COLO668 (cell line): ENCODE measurements at regions not wholly inside any gene's neighbourhood (a gene's known extent, or its start where the extent isn't known, plus 50 kb on each side); places are given as distances from the start of the nearest gene placed in this dataset.
"Not testable (repeated sequence)": the region's sequence is repeated elsewhere in the genome, so short reads cannot be mapped to it uniquely, and the experiment has no call there.

ENCODE experiments used
- DNase-seq: peaks from one replicate; lab custom pipeline; 2025; ENCODE audit not compliant: unreplicated experiment; lab: John Stamatoyannopoulos, UW

- DNase-seq: no peak
Observed at GRCh38 chr11:115632061-115632460, 127.8 kb upstream of the CADM1 start.

- DNase-seq: no peak
Observed at GRCh38 chr11:115631609-115632008, 127.4 kb upstream of the CADM1 start.

GRCh38 chr11:115630214-115630613 lies 126.0 kb upstream of the CADM1 start:
- no peak for DNase-seq

DNA sequence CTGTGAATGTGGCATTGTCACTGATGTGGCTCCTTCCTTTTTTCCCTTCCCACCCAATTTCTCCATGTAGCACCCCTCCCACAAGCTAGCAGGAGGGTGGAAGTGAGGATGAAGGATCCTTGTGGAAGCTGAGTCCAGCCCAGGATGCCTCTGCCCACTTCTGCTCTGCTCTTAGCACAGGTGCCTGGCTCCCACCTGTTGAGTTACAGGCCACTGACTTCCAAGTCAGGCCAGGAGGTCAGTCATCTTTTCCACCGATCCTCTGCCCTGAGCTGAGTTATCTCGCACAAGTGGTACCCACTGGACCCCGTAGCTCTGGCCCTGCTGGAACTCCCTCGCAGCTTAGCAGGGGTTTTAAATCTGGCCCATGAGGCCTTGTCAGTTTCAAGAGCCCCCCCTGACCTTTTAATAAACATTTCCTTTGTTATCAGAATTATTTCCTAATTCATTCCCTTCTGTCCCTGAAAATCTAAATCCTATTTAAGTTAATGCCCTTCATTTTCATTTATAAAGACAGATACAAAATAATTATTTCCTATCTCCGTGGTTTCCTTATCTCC lies 125.3 kb upstream of the CADM1 start:
- DNase-seq: no peak

DNA sequence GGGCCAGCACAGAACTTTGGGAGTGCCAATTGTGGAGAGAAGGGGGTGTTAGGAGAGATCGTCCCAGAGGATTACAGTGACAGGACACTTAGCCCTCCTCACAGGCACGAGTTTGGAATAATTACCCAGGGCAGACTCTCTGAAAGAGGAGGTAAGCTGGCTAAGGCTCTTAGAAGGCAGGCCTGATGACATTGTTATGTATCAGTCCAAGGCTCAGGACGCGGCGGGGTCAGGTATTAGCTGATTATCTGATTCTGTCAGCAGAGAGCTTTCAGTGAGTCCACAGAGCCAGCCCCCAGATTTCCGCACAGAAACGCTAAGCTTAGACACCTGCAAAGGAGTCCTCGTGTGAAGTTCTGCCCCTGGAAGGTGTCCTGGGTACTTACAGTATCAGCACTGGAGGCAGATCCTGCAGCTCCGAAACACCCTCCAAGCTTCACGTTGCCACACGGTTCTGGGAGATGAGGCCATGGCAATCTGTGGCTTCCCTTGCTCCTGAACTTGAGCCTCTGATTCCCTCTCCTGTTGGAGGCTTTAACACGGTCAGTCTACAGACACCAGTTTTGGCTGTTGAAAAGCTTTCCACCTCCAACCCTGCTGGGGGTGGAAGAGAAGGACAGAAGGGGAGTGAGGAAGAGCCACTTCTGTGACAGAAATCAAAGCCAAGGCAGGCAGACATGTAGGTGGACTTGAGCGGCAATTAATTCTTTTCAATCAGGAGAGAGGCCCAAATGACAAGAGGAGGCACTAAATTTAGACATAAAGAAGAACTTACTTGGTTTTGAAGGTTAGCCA lies 123.6 kb upstream of the CADM1 start:
- DNase-seq: no peak

DNA sequence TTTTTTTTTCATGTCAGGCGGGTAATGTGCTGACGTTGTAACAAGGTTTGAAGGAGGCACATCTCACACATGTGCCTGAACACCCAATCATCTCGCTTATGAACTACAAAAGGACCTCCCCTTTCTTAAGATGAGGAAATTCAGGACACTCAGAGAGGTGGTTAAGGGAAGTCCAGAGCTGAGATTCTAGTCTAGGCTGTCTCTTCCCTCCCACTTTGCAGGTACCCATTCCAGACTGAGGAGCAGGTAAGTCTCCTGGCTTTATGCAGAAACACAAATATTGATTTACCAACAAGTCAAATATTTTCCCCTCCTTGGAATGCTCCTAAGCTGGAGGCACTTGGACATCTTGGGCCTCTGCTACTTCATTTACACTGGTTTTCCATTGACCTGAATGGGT lies 122.9 kb upstream of the CADM1 start:
- DNase-seq: no peak

DNA sequence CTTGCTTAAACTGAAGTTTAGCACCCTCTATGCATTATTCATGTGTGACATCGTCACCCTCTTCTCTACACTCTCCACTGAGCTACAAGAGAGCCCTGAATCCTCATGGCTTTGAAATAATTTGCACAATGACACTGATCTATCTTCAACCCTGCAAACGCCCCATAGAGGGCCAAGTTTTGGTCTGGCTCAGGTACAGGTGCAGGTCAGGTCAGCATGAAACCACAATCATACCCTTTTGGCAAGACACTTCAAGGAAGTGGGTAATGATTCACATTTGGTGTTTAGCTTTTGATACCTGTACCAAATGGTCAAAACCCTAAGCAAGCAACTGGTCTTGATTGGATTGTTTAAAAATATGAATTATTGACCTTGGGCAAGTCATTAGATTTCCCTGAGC lies 122.2 kb upstream of the CADM1 start:
- DNase-seq: no peak

DNA sequence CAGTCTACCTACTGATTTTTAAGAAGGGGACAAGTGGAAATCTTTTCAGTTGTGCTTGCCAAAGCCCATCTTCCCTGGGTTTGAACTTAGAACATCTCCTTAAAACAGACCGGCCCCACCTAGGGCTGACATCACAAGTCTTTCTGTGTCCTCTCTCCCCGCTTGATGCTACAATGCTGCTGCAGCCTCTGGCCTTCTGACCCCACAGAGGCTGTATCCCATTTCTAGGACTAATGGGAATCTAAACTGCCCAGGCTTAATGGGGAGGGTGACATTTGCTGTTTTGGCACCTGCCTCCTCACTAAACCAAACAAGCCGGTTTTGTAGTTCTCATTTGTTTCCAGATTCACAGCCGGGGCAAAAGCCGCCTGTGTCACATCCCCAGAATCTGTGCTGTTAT lies 121.3 kb upstream of the CADM1 start:
- DNase-seq: no peak

DNA sequence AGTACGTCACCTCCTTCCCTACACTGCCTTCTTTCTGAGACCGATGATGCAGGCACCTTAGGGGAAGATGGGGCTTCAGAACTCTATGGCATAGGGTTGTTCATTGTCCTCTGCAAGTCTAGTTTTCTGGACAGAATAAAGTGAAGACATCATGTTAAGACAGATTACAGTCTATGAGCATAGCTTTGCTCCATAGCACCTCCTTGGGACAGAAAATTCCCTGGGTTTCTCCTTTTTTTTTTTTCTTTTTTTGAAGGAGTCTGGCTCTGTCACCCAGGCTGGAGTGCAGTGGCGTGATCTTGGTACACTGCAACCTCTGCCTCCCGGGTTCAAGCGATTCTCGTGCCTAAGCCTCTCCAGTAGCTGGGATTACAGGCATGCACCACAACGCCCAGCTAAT lies 119.8 kb upstream of the CADM1 start:
- no peak for DNase-seq

DNA sequence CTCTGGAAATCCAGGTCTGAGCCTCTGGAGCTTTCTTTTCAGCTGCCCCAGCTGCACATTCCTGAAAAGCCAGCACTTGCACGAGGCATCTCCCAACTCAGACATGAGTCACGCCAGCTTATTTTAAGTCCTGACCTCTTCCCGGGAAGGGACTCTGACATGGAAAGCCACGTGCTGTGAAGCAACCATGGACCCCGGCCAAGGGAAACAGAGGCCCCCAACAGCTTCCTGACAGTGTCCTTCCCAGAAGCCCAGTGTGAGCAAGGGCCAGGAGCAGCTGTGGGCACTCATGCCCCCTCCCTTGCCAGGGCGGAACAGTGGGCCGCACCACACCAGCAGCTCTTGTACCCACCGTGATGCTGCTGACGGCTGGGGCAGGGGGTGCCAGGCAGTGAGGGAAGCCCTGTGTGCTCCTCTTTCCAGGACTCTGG lies 118.8 kb upstream of the CADM1 start:
- no peak for DNase-seq

GRCh38 chr11:115618428-115618827 lies 114.2 kb upstream of the CADM1 start:
- no peak for DNase-seq

GRCh38 chr11:115617767-115618166 lies 113.6 kb upstream of the CADM1 start:
- DNase-seq: no peak

GRCh38 chr11:115616971-115617370 lies 112.8 kb upstream of the CADM1 start:
- DNase-seq: no peak

- DNase-seq: no peak
Observed at GRCh38 chr11:115613986-115614632, 109.9 kb upstream of the CADM1 start.

GRCh38 chr11:115613004-115613403 lies 108.8 kb upstream of the CADM1 start:
- DNase-seq: no peak

DNA sequence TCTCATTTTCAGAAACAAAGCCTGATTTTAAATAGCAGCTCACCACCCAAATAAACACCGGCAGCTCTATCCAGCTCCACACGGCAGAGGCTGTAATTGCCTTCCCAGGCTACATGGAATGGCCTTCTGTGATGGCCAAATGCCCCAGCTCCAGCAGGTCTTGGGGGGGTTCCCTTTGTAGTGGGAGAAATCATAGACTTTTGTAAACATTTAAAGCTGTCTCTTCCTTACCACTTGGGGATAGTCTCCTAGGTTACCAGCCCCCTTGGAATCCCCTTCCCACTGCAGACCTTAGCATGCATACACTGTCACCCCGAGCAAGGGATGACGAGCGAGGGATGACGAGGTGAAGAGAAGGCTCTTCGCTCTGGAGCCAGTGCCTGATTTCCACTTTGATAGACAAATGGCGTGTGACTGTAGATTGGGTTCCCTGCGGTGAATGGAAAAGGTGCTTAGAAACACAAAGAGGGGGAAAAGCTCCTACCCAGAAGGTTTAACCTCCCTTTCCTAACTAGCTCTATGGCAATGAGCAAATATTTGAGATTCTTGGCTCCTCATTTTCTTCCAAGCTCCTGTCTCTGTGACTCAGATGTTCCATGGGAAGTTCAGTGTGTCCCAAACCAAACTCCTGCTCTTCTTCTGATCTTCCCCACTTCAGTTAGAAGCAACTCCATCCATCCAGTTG lies 108.0 kb upstream of the CADM1 start:
- no peak for DNase-seq

DNA sequence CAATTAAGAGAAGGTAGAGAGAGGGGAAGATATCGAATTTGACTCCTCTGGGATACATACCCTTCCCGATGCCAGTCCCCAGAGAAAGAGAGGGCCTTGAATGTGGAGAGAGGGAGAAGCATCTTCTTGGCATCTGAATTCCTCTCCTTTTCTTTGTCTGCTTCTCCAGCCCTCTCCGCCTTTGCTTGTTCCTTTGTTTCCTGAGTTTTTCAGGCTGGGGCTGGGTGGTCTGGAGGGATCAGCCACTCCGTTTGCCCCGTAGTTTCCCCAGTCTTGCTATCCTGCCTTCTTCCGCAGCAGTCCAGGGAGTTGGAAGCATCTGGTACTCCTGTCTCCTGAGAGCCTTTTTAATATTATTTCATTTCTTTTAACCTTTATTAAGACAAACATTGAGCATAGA lies 107.1 kb upstream of the CADM1 start:
- DNase-seq: no peak

DNA sequence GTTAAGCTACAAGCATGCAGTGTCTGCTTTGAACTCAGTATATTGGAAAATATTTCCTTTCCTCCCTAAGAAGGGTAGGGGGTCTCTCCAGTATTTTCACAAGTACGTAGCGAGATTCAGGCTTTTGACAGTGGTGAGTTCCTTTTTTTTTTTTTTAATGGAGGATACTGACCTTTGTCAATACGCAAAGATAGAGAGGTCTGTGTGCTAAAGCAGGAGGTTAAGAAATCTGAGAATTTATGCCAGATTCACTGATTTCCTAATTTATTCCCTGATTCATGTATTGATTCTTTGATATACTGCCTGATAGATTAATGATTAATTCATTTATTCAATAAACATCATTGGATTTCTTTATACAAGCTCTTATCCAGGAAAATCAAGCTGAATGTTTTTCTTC lies 106.7 kb upstream of the CADM1 start:
- no peak for DNase-seq

DNA sequence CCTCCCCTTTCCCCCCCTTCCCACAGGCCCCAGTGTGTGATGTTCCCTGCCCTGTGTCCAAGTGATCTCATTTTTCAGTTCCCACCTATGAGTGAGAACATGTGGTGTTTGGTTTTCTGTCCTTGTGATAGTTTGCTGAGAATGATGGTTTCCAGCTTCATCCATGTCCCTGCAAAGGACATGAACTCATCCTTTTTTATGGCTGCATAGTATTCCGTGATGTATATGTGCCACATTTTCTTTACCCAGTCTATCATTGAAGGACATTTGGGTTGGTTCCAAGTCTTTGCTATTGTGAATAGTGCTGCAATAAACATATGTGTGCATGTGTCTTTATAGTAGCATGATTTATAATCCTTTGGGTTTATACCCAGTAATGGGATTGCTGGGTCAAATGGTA lies 106.0 kb upstream of the CADM1 start:
- DNase-seq: not testable (repeated sequence)

- no peak for DNase-seq
Observed at GRCh38 chr11:115608976-115609375, 104.8 kb upstream of the CADM1 start.

GRCh38 chr11:115607621-115608221 lies 103.5 kb upstream of the CADM1 start:
- no peak for DNase-seq
